H1 (cell line): ENCODE measurements at regions not wholly inside any gene's neighbourhood (a gene's known extent, or its start where the extent isn't known, plus 50 kb on each side); places are given as distances from the start of the nearest gene placed in this dataset.
"Not testable (repeated sequence)": the region's sequence is repeated elsewhere in the genome, so short reads cannot be mapped to it uniquely, and the experiment has no call there.

Source experiments
- CTCF ChIA-PET: fragments of 300-600 bp; sonication (Branson Sonifier 250); formaldehyde crosslinking; loops from one replicate; lab custom pipeline; 2021; ENCODE audit not compliant: partially characterized antibody; lab: Charles Lee
- POLR2A ChIA-PET: fragments of 300-600 bp; sonication (Branson Sonifier 250); formaldehyde crosslinking; loops from one replicate; lab custom pipeline; 2021; ENCODE audit warnings: inconsistent platforms; ENCODE audit not compliant: partially characterized antibody; lab: Charles Lee
- DNase-seq, 2 experiments: peaks; one replicate each; pipeline versions ENCODE4 v3.0.0 to v3.0.0-alpha.2; 2010 to 2022; ENCODE audit warnings: low spot score in 2 of 2, low read depth in 1 of 2, mixed read lengths in 1 of 2
- FAIRE-seq: peaks from 2 replicates; lab custom pipeline; 2011; peaks lifted over from hg19 to GRCh38; lab: Jason Lieb, UNC
- H2AFZ ChIP-seq: 2 replicates; pipeline ENCODE4 v1.8.1; 2012; ENCODE audit warnings: low read length, inconsistent platforms
- H2AK5ac ChIP-seq: 2 replicates; pipeline ENCODE4 v1.6.1; 2013; ENCODE audit warnings: low read depth, low read length
- H2BK120ac ChIP-seq: replicated peaks from 2 replicates; pipeline ENCODE3; 2013; ENCODE audit warnings: low read depth, low read length, inconsistent platforms
- H2BK12ac ChIP-seq: 2 replicates; pipeline ENCODE4 v1.6.1; 2013; ENCODE audit warnings: low read depth, low read length
- H2BK15ac ChIP-seq: 2 replicates; pipeline ENCODE4 v1.6.1; 2013; ENCODE audit warnings: low read length
- H2BK20ac ChIP-seq: 2 replicates; pipeline ENCODE4 v1.6.1; 2013; ENCODE audit warnings: low read length
- H2BK5ac ChIP-seq: 2 replicates; pipeline ENCODE4 v1.6.1; 2013; ENCODE audit warnings: low read depth, low read length
- H3K14ac ChIP-seq: 2 replicates; pipeline ENCODE4 v1.6.1; 2013; ENCODE audit warnings: inconsistent platforms; ENCODE audit not compliant: insufficient read length
- H3K18ac ChIP-seq: 2 replicates; pipeline ENCODE4 v1.6.1; 2013; ENCODE audit warnings: low read length; ENCODE audit errors: extremely low read depth
- H3K23ac ChIP-seq: 2 replicates; pipeline ENCODE4 v1.6.1; 2013; ENCODE audit warnings: inconsistent platforms; ENCODE audit not compliant: insufficient read length
- H3K23me2 ChIP-seq: 2 replicates; pipeline ENCODE4 v1.6.1; 2013; ENCODE audit warnings: low read depth, low read length
- H3K27ac ChIP-seq: 2 replicates; pipeline ENCODE4 v1.6.1; 2011; ENCODE audit warnings: low read depth, low read length, inconsistent platforms
- H3K27me3 ChIP-seq, 4 experiments: replicated peaks in 1 of 4; 1 replicate in 1 of 4; 2 replicates in 3 of 4; pipeline versions ENCODE4 v1.6.1 to v1.8.1; 2011 to 2013; ENCODE audit warnings: low read length in 3 of 4, mild to moderate bottlenecking in 3 of 4, inconsistent platforms in 2 of 4, mixed read lengths in 2 of 4, moderate library complexity in 1 of 4; ENCODE audit not compliant: control insufficient read depth in 3 of 4, insufficient read depth in 3 of 4; ENCODE audit errors: extremely low read depth in 1 of 4
- H3K36me3 ChIP-seq, 4 experiments: 2 replicates each; pipeline versions ENCODE4 v1.6.1 to v1.8.1; 2011 to 2013; ENCODE audit warnings: mild to moderate bottlenecking in 4 of 4, low read length in 3 of 4, moderate library complexity in 2 of 4, control low read depth in 1 of 4, inconsistent platforms in 1 of 4; ENCODE audit not compliant: insufficient read depth in 4 of 4, control insufficient read depth in 2 of 4
- H3K4ac ChIP-seq: replicated peaks from 2 replicates; pipeline ENCODE3; 2013; ENCODE audit warnings: low read length, low read depth, mixed read lengths, inconsistent platforms; ENCODE audit not compliant: insufficient read length
- H3K4me1 ChIP-seq, 4 experiments: replicated peaks in 1 of 4; 1 replicate in 1 of 4; 2 replicates in 3 of 4; pipeline versions ENCODE4 v1.6.1 to v1.8.1; 2011 to 2013; ENCODE audit warnings: low read length in 3 of 4, inconsistent platforms in 2 of 4, mixed read lengths in 1 of 4; ENCODE audit not compliant: insufficient read depth in 4 of 4, control insufficient read depth in 3 of 4
- H3K4me2 ChIP-seq, 2 experiments: 2 replicates each; pipeline versions ENCODE4 v1.6.1 to v1.8.1; 2011 to 2013; ENCODE audit warnings: low read depth in 2 of 2, low read length in 2 of 2, control low read depth in 1 of 2, inconsistent platforms in 1 of 2, mild to moderate bottlenecking in 1 of 2; ENCODE audit not compliant: insufficient read depth in 1 of 2
- H3K4me3 ChIP-seq, 4 experiments: fragments of 200-600, 300-600 bp in 1 of 4; sonication (generic), shearing (Covaris generic), sonication (Bioruptor Twin) in 1 of 4; 2 replicates each; pipeline versions ENCODE4 v1.5.1 to v1.8.1; 2011 to 2016; ENCODE audit warnings: low read length in 4 of 4, low read depth in 3 of 4, control low read depth in 2 of 4, inconsistent platforms in 2 of 4, mild to moderate bottlenecking in 2 of 4, mixed read lengths in 1 of 4, moderate library complexity in 1 of 4; ENCODE audit not compliant: insufficient read depth in 2 of 4; ENCODE audit errors: extremely low read depth in 1 of 4
- H3K56ac ChIP-seq: replicated peaks from 2 replicates; pipeline ENCODE3; 2013; ENCODE audit warnings: low read depth, mild to moderate bottlenecking, mixed read lengths, low read length, inconsistent platforms; ENCODE audit not compliant: insufficient read length
- H3K79me1 ChIP-seq: 2 replicates; pipeline ENCODE4 v1.6.1; 2013; ENCODE audit warnings: low read depth, low read length, control low read depth
- H3K79me2 ChIP-seq, 2 experiments: 2 replicates each; pipeline versions ENCODE4 v1.6.1 to v1.8.1; 2012 to 2013; ENCODE audit warnings: low read length in 2 of 2, mild to moderate bottlenecking in 2 of 2, inconsistent platforms in 1 of 2; ENCODE audit not compliant: insufficient read depth in 2 of 2, control insufficient read depth in 1 of 2
- H3K9ac ChIP-seq, 4 experiments: replicated peaks in 1 of 4; 1 replicate in 1 of 4; 2 replicates in 3 of 4; pipeline versions ENCODE4 v1.6.1 to v1.8.1; 2011 to 2013; ENCODE audit warnings: low read depth in 3 of 4, low read length in 3 of 4, control low read depth in 2 of 4, mild to moderate bottlenecking in 2 of 4, moderate library complexity in 2 of 4, inconsistent platforms in 1 of 4; ENCODE audit errors: extremely low read depth in 1 of 4
- H3K9me3 ChIP-seq, 2 experiments: 2 replicates each; pipeline versions ENCODE4 v1.6.1 to v1.8.1; 2012 to 2013; ENCODE audit warnings: mild to moderate bottlenecking in 2 of 2, moderate library complexity in 2 of 2, control low read depth in 1 of 2, inconsistent platforms in 1 of 2, low read depth in 1 of 2, low read length in 1 of 2, mixed read lengths in 1 of 2; ENCODE audit not compliant: insufficient read depth in 2 of 2
- H4K20me1 ChIP-seq, 2 experiments: replicated peaks in 1 of 2; 2 replicates each; pipeline versions ENCODE3 to v1.8.1; 2011 to 2013; ENCODE audit warnings: inconsistent platforms in 2 of 2, low read length in 2 of 2, mild to moderate bottlenecking in 1 of 2; ENCODE audit not compliant: insufficient read depth in 2 of 2, control insufficient read depth in 1 of 2
- H4K5ac ChIP-seq: 2 replicates; pipeline ENCODE4 v1.6.1; 2013; ENCODE audit warnings: low read length, low read depth, mixed read lengths, inconsistent platforms; ENCODE audit not compliant: insufficient read length
- H4K8ac ChIP-seq: 2 replicates; pipeline ENCODE4 v1.8.0; 2013; ENCODE audit warnings: mild to moderate bottlenecking, moderate library complexity, low read length, inconsistent platforms; ENCODE audit not compliant: insufficient read depth; ENCODE audit errors: extremely low read depth
- H4K91ac ChIP-seq: replicated peaks from 2 replicates; pipeline ENCODE3; 2013; ENCODE audit warnings: low read length, mixed read lengths, inconsistent platforms; ENCODE audit not compliant: insufficient read length
- WGBS, 2 experiments: shearing (Covaris generic) in 1 of 2; methylation state at CpG; one replicate each; pipeline versions ENCODE4 v1.1.6 to v1.1.7; 2013 to 2015; ENCODE audit warnings: low lambda C conversion rate in 2 of 2, mixed read lengths in 2 of 2, inconsistent platforms in 1 of 2, low coverage in 1 of 2, missing lambda C conversion rate in 1 of 2; ENCODE audit not compliant: insufficient replicate concordance in 2 of 2, insufficient coverage in 1 of 2, insufficient read length in 1 of 2; ENCODE audit errors: extremely low coverage in 1 of 2, missing lambda C conversion rate in 1 of 2; 5-methylcytosine and 5-hydroxymethylcytosine counted together

DNA sequence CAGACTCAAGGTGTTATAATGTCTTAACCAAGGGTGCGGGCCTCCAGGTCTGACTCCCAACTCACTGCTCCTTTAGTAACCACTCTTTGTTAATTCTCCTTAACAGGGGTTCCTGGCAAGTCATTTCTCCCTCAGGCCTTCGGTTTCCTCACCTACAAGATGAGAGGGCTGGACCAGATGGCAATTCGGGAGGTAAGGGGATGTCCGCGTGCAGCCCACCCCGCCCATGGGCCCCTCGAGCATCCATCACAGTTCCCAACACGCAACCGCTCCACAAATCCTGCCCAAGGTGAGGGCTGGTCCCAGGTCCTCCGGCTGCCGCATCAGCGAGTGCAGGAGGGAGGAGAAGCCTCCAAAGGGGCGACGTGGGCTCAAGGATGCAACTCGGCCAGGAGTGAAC is 1667.9 kb downstream of the RPIA start:
- DNase-seq, FAIRE-seq, H2AK5ac ChIP-seq, H3K18ac ChIP-seq, H3K4ac ChIP-seq, H2BK20ac ChIP-seq, H2BK15ac ChIP-seq, H3K27me3 ChIP-seq, H3K27ac ChIP-seq, H4K8ac ChIP-seq, POLR2A ChIA-PET, H3K4me3 ChIP-seq, H3K36me3 ChIP-seq, H3K9me3 ChIP-seq, H3K4me2 ChIP-seq, H3K79me1 ChIP-seq, H2AFZ ChIP-seq, H3K56ac ChIP-seq, H3K4me1 ChIP-seq, H3K23me2 ChIP-seq, H4K20me1 ChIP-seq, H2BK5ac ChIP-seq, H4K5ac ChIP-seq, H2BK120ac ChIP-seq, H2BK12ac ChIP-seq, CTCF ChIA-PET, H4K91ac ChIP-seq, H3K23ac ChIP-seq, H3K9ac ChIP-seq, H3K79me2 ChIP-seq, H3K14ac ChIP-seq: not testable (repeated sequence)
- WGBS, 2 experiments: 80% methylated on average over 2 of the region's 15 CpGs; no CpG with 5 or more reads in 1 of the 2 experiments

DNA sequence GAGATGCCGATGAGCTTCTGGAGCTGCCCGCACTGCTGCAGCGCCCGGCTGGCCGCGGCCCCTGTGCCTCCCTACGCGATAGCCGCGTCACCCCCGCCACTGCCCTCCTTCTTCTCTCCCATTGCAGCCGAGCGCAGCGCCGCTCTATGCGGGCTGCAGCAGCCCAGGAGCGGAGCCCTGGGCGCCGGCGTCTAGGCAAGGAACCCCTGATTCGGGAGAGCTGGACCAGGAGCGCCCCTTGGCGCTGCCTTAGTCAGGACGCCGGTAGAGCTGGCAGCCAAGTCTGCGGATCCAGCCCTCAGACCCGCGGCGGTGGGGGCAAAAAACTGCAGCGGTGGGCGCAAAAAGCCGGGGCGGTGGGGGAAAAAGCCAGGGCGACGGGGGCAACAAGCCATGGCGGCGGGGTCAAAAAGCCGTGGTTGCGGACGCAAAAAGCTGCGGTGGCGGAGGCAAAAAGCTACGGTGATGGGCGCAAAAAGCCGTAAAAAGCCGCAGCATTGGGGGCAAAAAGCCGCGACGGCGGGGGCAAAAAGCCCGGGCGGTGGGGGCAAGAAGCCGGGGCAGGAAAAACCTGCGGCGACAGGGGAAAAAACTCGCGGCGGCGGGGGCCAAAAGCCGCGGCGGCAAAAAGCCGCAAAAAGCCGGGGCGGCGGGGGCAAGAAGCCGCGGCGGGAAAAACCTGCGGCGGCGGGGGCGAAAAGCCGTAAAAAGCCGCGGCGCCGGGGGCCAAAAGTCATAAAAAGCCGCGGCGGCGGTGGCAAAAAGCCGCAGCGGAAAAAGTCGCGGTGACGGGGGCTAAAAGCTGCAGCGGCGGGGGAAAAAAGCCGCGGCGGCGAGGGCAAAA is 1668.6 kb downstream of the RPIA start:
- H3K9ac ChIP-seq, H2AFZ ChIP-seq, H2BK20ac ChIP-seq, H3K9me3 ChIP-seq, H3K79me2 ChIP-seq, H3K18ac ChIP-seq, H3K4me3 ChIP-seq, H3K27ac ChIP-seq, H4K5ac ChIP-seq, H3K4ac ChIP-seq, H3K4me2 ChIP-seq, H3K56ac ChIP-seq, POLR2A ChIA-PET, DNase-seq, H2BK15ac ChIP-seq, H3K23me2 ChIP-seq, H3K79me1 ChIP-seq, H4K91ac ChIP-seq, H4K8ac ChIP-seq, H2BK5ac ChIP-seq, H2BK12ac ChIP-seq, CTCF ChIA-PET, H2AK5ac ChIP-seq, H3K4me1 ChIP-seq, H3K14ac ChIP-seq, H3K36me3 ChIP-seq, H2BK120ac ChIP-seq, H4K20me1 ChIP-seq, H3K27me3 ChIP-seq, FAIRE-seq, H3K23ac ChIP-seq: not testable (repeated sequence)
- no CpG with 5 or more reads among the region's 93 CpGs for WGBS, 2 experiments
